ENCODE measurements at regions not wholly inside any gene's neighbourhood (a gene's known extent, or its start where the extent isn't known, plus 50 kb on each side); places are given as distances from the start of the nearest gene placed in this dataset.
"Not testable (repeated sequence)": the region's sequence is repeated elsewhere in the genome, so short reads cannot be mapped to it uniquely, and the experiment has no call there.

- no peak for DNase-seq
Measured at GRCh38 chr9:90983394-90983793, 181.8 kb downstream of the SYK start.

GRCh38 chr9:90985631-90986030, 184.0 kb downstream of the SYK start:
- DNase-seq: no peak

GRCh38 chr9:90986161-90986560, 184.5 kb downstream of the SYK start:
- DNase-seq: no peak

- no peak for DNase-seq
Measured at GRCh38 chr9:90987566-90987965, 185.9 kb downstream of the SYK start.

- DNase-seq: no peak
Measured at GRCh38 chr9:90988318-90988717, 186.7 kb downstream of the SYK start.

- no peak for DNase-seq
Measured at GRCh38 chr9:90991953-90992352, 190.3 kb downstream of the SYK start.

- DNase-seq: no peak
Measured at GRCh38 chr9:90995516-90995915, 193.9 kb downstream of the SYK start.

GRCh38 chr9:90996154-90997065, 194.8 kb downstream of the SYK start:
- DNase-seq: no peak

GRCh38 chr9:90998573-90998972, 197.0 kb downstream of the SYK start:
- no peak for DNase-seq

GRCh38 chr9:90999425-91000397, 198.1 kb downstream of the SYK start:
- no peak for DNase-seq

GRCh38 chr9:91001146-91001611, 199.6 kb downstream of the SYK start:
- DNase-seq: no peak

GRCh38 chr9:91004484-91004883, 202.9 kb downstream of the SYK start:
- no peak for DNase-seq

- no peak for DNase-seq
Measured at GRCh38 chr9:91004992-91005391, 203.4 kb downstream of the SYK start.

GRCh38 chr9:91006046-91006445, 204.4 kb downstream of the SYK start:
- DNase-seq: no peak

- no peak for DNase-seq
Measured at GRCh38 chr9:91008568-91008967, 206.9 kb downstream of the SYK start.

GRCh38 chr9:91011891-91012290, 210.3 kb downstream of the SYK start:
- DNase-seq: no peak

- no peak for DNase-seq
Measured at GRCh38 chr9:91012933-91013841, 211.6 kb downstream of the SYK start.

- DNase-seq: no peak
Measured at GRCh38 chr9:91017245-91017644, 215.6 kb downstream of the SYK start.

- DNase-seq: not testable (repeated sequence)
Measured at GRCh38 chr9:91019871-91020270, 218.3 kb downstream of the SYK start.

GRCh38 chr9:91021656-91022055, 220.0 kb downstream of the SYK start:
- not testable (repeated sequence) for DNase-seq

GRCh38 chr9:91023741-91024140, 222.1 kb downstream of the SYK start:
- no peak for DNase-seq

- no peak for DNase-seq
Measured at GRCh38 chr9:91024841-91025240, 223.2 kb downstream of the SYK start.
